A549 (cell line): ENCODE measurements at regions not wholly inside any gene's neighbourhood (a gene's known extent, or its start where the extent isn't known, plus 50 kb on each side); places are given as distances from the start of the nearest gene placed in this dataset.

Source experiments
- ATAC-seq, 2 experiments: fragments of 200-7000 bp in 1 of 2; fragments of >200 bp in 1 of 2; cut with Nextera tagmentation in 1 of 2; cut with Tn5 transposase in 1 of 2; 3 replicates each; pipeline versions ENCODE4 v1.8.0 to v1.9.1; 2018 to 2020; ENCODE audit warnings: mild to moderate bottlenecking in 1 of 2, moderate library complexity in 1 of 2
- CTCF ChIA-PET: fragments of 300-600 bp; sonication (Branson Sonifier 250); formaldehyde crosslinking; extraction: SDS; loops from one replicate; lab custom pipeline; 2021; ENCODE audit warnings: antibody characterized with exemption, inconsistent platforms; lab: Yijun Ruan, JAX
- POLR2A ChIA-PET: fragments of 350-600 bp; formaldehyde crosslinking; extraction: SDS; loops from one replicate; lab custom pipeline; 2021; ENCODE audit warnings: antibody characterized with exemption, inconsistent platforms; lab: Yijun Ruan, JAX
- DNase-seq, 2 experiments: peaks; one replicate each; pipeline versions ENCODE4 v3.0.0 to v3.0.0-alpha.2; 2011 to 2016; ENCODE audit warnings: low read depth in 1 of 2, low spot score in 1 of 2
- FAIRE-seq: peaks from 2 replicates; lab custom pipeline; 2011; peaks lifted over from hg19 to GRCh38; lab: Jason Lieb, UNC
- H3K27ac ChIP-seq, 2 experiments: fragments of >200 bp; sonication (Bioruptor Twin); formaldehyde crosslinking; 3 replicates each; pipeline ENCODE4 v1.5.1; 2016 to 2017
- H3K4me1 ChIP-seq: fragments of >200 bp; sonication (Bioruptor Twin); formaldehyde crosslinking; 3 replicates; pipeline ENCODE4 v1.6.1; 2016
- H3K4me2 ChIP-seq: fragments of >200 bp; sonication (Bioruptor Twin); formaldehyde crosslinking; 3 replicates; pipeline ENCODE4 v1.6.1; 2016
- H3K4me3 ChIP-seq: fragments of >200 bp; sonication (Bioruptor Twin); formaldehyde crosslinking; 3 replicates; pipeline ENCODE4 v1.5.1; 2016
- H3K9me3 ChIP-seq: fragments of >200 bp; sonication (Bioruptor Twin); formaldehyde crosslinking; 3 replicates; pipeline ENCODE4 v1.6.1; 2016
- BHLHE40 ChIP-seq: IDR thresholded peaks from 2 replicates; pipeline ENCODE4 v1.6.1; 2012; ENCODE audit warnings: low read depth, low read length, inconsistent platforms
- CBX8 ChIP-seq: fragments of 200-600 bp; sonication (generic); IDR thresholded peaks from 2 replicates; pipeline ENCODE4 v1.6.1; 2016
- CHD4 ChIP-seq: fragments of 200-600 bp; sonication (generic); IDR thresholded peaks from 2 replicates; pipeline ENCODE4 v1.6.1; 2016; ENCODE audit warnings: antibody characterized with exemption, mild to moderate bottlenecking, borderline replicate concordance
- EHF ChIP-seq: fragments of 250-450 bp; sonication (Bioruptor Pico); IDR thresholded peaks from 2 replicates; pipeline ENCODE4 v1.5.0; 2020; ENCODE audit warnings: mild to moderate bottlenecking
- ESRRA ChIP-seq: fragments of 150-350 bp; IDR thresholded peaks from 2 replicates; pipeline ENCODE4 v1.6.1; 2014; ENCODE audit warnings: mild to moderate bottlenecking, low read length, borderline replicate concordance
- FOXS1 ChIP-seq: fragments of 250-450 bp; sonication (Bioruptor Pico); IDR thresholded peaks from 2 replicates; pipeline ENCODE4 v1.5.0; 2020; ENCODE audit warnings: mild to moderate bottlenecking, moderate library complexity
- GATA3 ChIP-seq: IDR thresholded peaks from 2 replicates; pipeline ENCODE4 v1.6.1; 2012; ENCODE audit warnings: borderline replicate concordance
- JUN ChIP-seq, 2 experiments: fragments of >200 bp; sonication (Bioruptor Twin); formaldehyde crosslinking; IDR thresholded peaks; 2 replicates in 1 of 2; 3 replicates in 1 of 2; pipeline ENCODE4 v1.6.1; 2016 to 2017
- KDM5A ChIP-seq: fragments of 200-600 bp; sonication (generic); IDR thresholded peaks from 2 replicates; pipeline ENCODE4 v1.6.1; 2016; ENCODE audit warnings: antibody characterized with exemption, mild to moderate bottlenecking
- MAZ ChIP-seq: fragments of 150-350 bp; IDR thresholded peaks from 2 replicates; pipeline ENCODE4 v1.6.1; 2014; ENCODE audit warnings: antibody characterized with exemption, low read depth, low read length, borderline replicate concordance
- MYC ChIP-seq: IDR thresholded peaks from 2 replicates; pipeline ENCODE4 v1.6.1; 2012; ENCODE audit warnings: mild to moderate bottlenecking, inconsistent platforms, low read length, improper control_type of control experiment, borderline replicate concordance
- PHF8 ChIP-seq: fragments of 200-600 bp; sonication (generic); IDR thresholded peaks from 2 replicates; pipeline ENCODE4 v1.6.1; 2016; ENCODE audit warnings: low read depth, mild to moderate bottlenecking, antibody characterized with exemption, moderate library complexity, borderline replicate concordance
- POLR2A ChIP-seq: IDR thresholded peaks from 2 replicates; pipeline ENCODE4 v1.6.1; 2012; ENCODE audit warnings: mild to moderate bottlenecking, low read length
- RARB ChIP-seq: fragments of 250-450 bp; sonication (Bioruptor Pico); IDR thresholded peaks from 2 replicates; pipeline ENCODE4 v1.8.0; 2021; ENCODE audit warnings: mild to moderate bottlenecking, moderate library complexity
- RCOR1 ChIP-seq: fragments of 150-350 bp; IDR thresholded peaks from 2 replicates; pipeline ENCODE4 v1.6.1; 2014; ENCODE audit warnings: antibody characterized with exemption, low read length, low read depth
- REST ChIP-seq: fragments of 200-600 bp; sonication (generic); IDR thresholded peaks from 2 replicates; pipeline ENCODE4 v1.6.1; 2016; ENCODE audit warnings: antibody characterized with exemption, mild to moderate bottlenecking, moderate library complexity
- RFX5 ChIP-seq: fragments of 450-650 bp; IDR thresholded peaks from 2 replicates; pipeline ENCODE4 v1.7.1; 2014; ENCODE audit warnings: antibody characterized with exemption, mild to moderate bottlenecking, moderate library complexity
- SREBF2 ChIP-seq: fragments of 450-650 bp; IDR thresholded peaks from 2 replicates; pipeline ENCODE4 v1.6.1; 2014; ENCODE audit warnings: mild to moderate bottlenecking, moderate library complexity
- TFCP2L1 ChIP-seq: fragments of 250-450 bp; sonication (Bioruptor Pico); IDR thresholded peaks from 2 replicates; pipeline ENCODE4 v1.5.0; 2021; ENCODE audit warnings: mild to moderate bottlenecking
- ZC3H11A ChIP-seq: fragments of 450-650 bp; IDR thresholded peaks from 2 replicates; pipeline ENCODE4 v1.6.1; 2014; ENCODE audit warnings: antibody characterized with exemption, mild to moderate bottlenecking
- ZFP36 ChIP-seq: fragments of 450-650 bp; IDR thresholded peaks from 2 replicates; pipeline ENCODE4 v1.6.1; 2014; ENCODE audit warnings: borderline replicate concordance; ENCODE audit not compliant: partially characterized antibody
- ZNF302 ChIP-seq: fragments of 250-450 bp; sonication (Bioruptor Pico); IDR thresholded peaks from 2 replicates; pipeline ENCODE4 v1.9.0; 2021; ENCODE audit warnings: inconsistent platforms, mild to moderate bottlenecking, moderate library complexity
- WGBS: methylation state at CpG from one replicate; pipeline ENCODE4 v1.1.6; 2017; ENCODE audit errors: missing lambda C conversion rate; 5-methylcytosine and 5-hydroxymethylcytosine counted together

- WGBS = 12% methylated on average over 1 of the region's 1 CpG
- no peak for TF ChIP-seq EHF (CRISPR knock-in tag)
- POLR2A ChIA-PET = no interaction called here
- Histone ChIP-seq H3K9me3 (no peaks in the 10 kb centered on the region), H3K4me2 (no peak overlapping the region), H3K4me1 (no peaks in the 10 kb centered on the region), H3K4me3 (no peak overlapping the region), H3K27ac (no peak overlapping the region)
- ATAC-seq (no peak), FAIRE-seq (no peak), DNase-seq (no peak)
- CTCF ChIA-PET = no interaction called here
Measured at GRCh38 chr4:114527170-114527569, 71.4 kb upstream of the UGT8 start.

GRCh38 chr4:114527637-114528036 is 71.0 kb upstream of the UGT8 start:
- CTCF ChIA-PET = no interaction called here
- POLR2A ChIA-PET = no interaction called here
- DNase-seq = no peak
- no peak for ATAC-seq
- WGBS = 0% methylated on average over 2 of the region's 2 CpGs
- Histone ChIP-seq H3K27ac (no peak overlapping the region), H3K4me3 (no peak overlapping the region), H3K9me3 (no peaks in the 10 kb centered on the region), H3K4me1 (no peaks in the 10 kb centered on the region)
- no peak for FAIRE-seq
- no peak for TF ChIP-seq GATA3
- no peak for TF ChIP-seq MYC
- no peak for TF ChIP-seq RARB (CRISPR knock-in tag)
- TF ChIP-seq TFCP2L1 (CRISPR knock-in tag) = no peak
- TF ChIP-seq JUN (IDR thresholded peaks at IDR 0.05) = no peak
- no peak for TF ChIP-seq ESRRA
- no peak for TF ChIP-seq MAZ
- TF ChIP-seq POLR2A = no peak
- no peak for TF ChIP-seq CHD4
- TF ChIP-seq ZNF302 = no peak
- TF ChIP-seq PHF8 = no peak
- no peak for TF ChIP-seq FOXS1 (CRISPR knock-in tag)
- TF ChIP-seq ZFP36 = no peak
- no peak for TF ChIP-seq CBX8
- TF ChIP-seq, all 56 proteins: peak for 0
- no peak overlapping the region for H3K4me2 ChIP-seq

- Histone ChIP-seq H3K9me3 (no peaks in the 10 kb centered on the region), H3K4me1 (no peaks in the 10 kb centered on the region), H3K4me3 (no peak overlapping the region), H3K27ac (no peak overlapping the region), H3K4me2 (no peak overlapping the region)
- ChIA-PET POLR2A (no interaction called here), CTCF (no interaction called here)
- DNase-seq (no peak), ATAC-seq (no peak), FAIRE-seq (no peak)
- WGBS = 6% methylated on average over 1 of the region's 1 CpG
- TF ChIP-seq REST = no peak
Measured at GRCh38 chr4:114535725-114536124, 62.9 kb upstream of the UGT8 start.

- Histone ChIP-seq H3K27ac (no peak overlapping the region), H3K4me2 (no peak overlapping the region), H3K4me3 (no peak overlapping the region), H3K9me3 (no peaks in the 10 kb centered on the region), H3K4me1 (no peaks in the 10 kb centered on the region)
- ChIA-PET POLR2A (no interaction called here), CTCF (interaction anchor here (0.9 kb wide), 1 partner anchor 158 kb away, joined by 3 read pairs; no protein-coding TSS in a partner anchor)
- WGBS = 70% methylated on average over 3 of the region's 3 CpGs
- ATAC-seq = no peak
- TF ChIP-seq ZC3H11A (no peak), ZFP36 (no peak), SREBF2 (no peak), BHLHE40 (no peak), KDM5A (no peak), JUN (IDR thresholded peaks at IDR 0.05) (no peak), RFX5 (no peak), RCOR1 (no peak)
- FAIRE-seq = no peak
- no peak for DNase-seq
Measured at GRCh38 chr4:114537352-114537751, 61.3 kb upstream of the UGT8 start.
